Stimulated activated naive CD8-positive, alpha-beta T cell treated with anti-CD3 and anti-CD28 coated beads, Interleukin-15, Interleukin-2, amounts not matched to agents 100 U/mL and 50 U/mL, for 24 hours (primary cell): ENCODE measurements at regions not wholly inside any gene's neighbourhood (a gene's known extent, or its start where the extent isn't known, plus 50 kb on each side); places are given as distances from the start of the nearest gene placed in this dataset.
"Not testable (repeated sequence)": the region's sequence is repeated elsewhere in the genome, so short reads cannot be mapped to it uniquely, and the experiment has no call there.

Experiments
- ATAC-seq: fragments of 150-1000 bp; cut with Tn5 transposase; one replicate; pipeline ENCODE4 v1.10.0; 2021
- DNase-seq: peaks from one replicate; pipeline ENCODE4 v3.0.0; 2021

DNA sequence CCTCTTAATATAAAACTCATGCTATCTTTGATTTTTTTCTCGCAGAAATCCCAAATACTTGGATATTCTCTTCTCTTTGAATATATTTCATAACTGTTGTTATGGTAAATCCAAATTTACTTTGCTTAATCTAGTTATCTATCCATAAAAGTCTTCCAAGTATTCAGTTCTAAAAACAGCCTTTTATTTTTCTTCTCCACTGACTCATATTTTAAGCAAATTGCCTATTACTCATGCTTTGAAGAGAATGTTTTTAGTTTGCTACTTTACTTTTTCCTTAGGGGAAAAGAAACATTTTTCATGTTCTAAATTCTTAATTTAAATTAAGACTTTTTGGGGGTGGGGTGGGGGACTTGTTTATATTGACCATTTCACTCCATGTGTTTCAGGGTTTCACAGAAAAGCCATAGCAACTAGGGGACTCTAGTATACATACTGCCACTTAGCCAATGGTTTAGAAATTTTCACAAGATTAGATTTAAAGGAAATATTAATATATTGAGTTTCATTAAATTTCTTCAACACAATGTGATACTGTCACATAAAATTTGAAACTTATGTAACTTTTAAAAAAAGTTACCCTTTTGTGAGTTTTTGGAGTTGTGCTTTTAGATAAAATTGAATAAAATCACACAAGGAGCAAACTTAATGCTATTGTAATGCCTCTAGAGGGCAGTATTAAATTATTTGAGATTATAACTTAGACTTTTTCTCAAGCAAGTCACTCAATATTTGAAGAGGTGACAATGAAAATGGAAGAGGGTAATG lies 545.8 kb upstream of the ARRDC3 start:
- ATAC-seq (no peak), DNase-seq (no peak)

GRCh38 chr5:91927439-91927838 lies 544.3 kb upstream of the ARRDC3 start:
- no peak for DNase-seq
- no peak for ATAC-seq

DNA sequence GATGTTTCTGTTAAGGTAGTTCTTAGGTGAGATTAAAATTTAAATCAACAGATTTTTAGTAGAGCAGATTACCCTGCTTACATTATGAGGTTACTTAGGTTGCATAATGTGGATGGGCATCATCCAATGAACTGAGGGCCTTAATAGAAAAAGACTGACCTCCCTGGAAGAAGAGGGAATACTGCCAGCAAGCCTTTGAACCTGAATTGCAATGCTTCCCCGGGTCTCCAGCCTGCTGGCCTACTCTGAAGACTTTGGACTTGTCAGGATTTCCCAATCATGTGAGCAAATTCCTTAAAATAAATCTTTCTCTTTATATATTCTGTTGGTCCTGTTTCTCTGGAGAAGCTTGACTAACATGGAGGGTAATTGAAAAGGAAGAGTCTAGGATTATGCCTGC lies 542.1 kb upstream of the ARRDC3 start:
- ATAC-seq (no peak), DNase-seq (no peak)

- not testable (repeated sequence) for ATAC-seq
Observed at GRCh38 chr5:91917037-91917814, 534.1 kb upstream of the ARRDC3 start.

GRCh38 chr5:91910655-91911054 lies 527.5 kb upstream of the ARRDC3 start:
- DNase-seq: no peak
- no peak for ATAC-seq

More at GRCh38 chr5:91917037-91917814, 534.1 kb upstream of the ARRDC3 start:
- DNase-seq: not testable (repeated sequence)

- DNase-seq (no peak), ATAC-seq (no peak)
Observed at GRCh38 chr5:91910247-91910646, 527.1 kb upstream of the ARRDC3 start.

GRCh38 chr5:91906494-91906893 lies 523.4 kb upstream of the ARRDC3 start:
- DNase-seq (no peak), ATAC-seq (no peak)

- no peak for ATAC-seq
- DNase-seq: no peak
Observed at GRCh38 chr5:91906027-91906426, 522.9 kb upstream of the ARRDC3 start.

DNA sequence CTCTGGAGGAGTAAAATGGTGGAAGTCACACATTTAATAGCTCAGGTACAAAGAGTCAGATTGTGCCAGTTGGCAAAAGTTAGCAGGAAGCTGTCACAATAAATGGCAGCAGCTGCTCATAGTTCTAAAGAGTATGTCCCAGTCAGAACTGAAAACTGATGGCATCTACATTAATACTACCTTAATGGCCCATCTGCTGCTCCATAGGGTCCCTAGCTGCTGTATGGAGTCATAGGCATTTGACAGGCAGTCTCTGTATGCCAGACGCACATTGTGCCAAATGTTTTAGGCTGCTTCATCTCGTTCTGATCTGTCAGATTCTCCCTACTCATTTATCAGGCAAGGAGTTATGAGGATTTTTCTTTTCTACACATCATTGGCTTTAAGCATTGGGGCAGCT lies 515.8 kb upstream of the ARRDC3 start:
- ATAC-seq (no peak), DNase-seq (no peak)

GRCh38 chr5:91898019-91898418 lies 514.9 kb upstream of the ARRDC3 start:
- no peak for DNase-seq
- no peak for ATAC-seq

- ATAC-seq (no peak), DNase-seq (no peak)
Observed at GRCh38 chr5:91888810-91889209, 505.7 kb upstream of the ARRDC3 start.

DNA sequence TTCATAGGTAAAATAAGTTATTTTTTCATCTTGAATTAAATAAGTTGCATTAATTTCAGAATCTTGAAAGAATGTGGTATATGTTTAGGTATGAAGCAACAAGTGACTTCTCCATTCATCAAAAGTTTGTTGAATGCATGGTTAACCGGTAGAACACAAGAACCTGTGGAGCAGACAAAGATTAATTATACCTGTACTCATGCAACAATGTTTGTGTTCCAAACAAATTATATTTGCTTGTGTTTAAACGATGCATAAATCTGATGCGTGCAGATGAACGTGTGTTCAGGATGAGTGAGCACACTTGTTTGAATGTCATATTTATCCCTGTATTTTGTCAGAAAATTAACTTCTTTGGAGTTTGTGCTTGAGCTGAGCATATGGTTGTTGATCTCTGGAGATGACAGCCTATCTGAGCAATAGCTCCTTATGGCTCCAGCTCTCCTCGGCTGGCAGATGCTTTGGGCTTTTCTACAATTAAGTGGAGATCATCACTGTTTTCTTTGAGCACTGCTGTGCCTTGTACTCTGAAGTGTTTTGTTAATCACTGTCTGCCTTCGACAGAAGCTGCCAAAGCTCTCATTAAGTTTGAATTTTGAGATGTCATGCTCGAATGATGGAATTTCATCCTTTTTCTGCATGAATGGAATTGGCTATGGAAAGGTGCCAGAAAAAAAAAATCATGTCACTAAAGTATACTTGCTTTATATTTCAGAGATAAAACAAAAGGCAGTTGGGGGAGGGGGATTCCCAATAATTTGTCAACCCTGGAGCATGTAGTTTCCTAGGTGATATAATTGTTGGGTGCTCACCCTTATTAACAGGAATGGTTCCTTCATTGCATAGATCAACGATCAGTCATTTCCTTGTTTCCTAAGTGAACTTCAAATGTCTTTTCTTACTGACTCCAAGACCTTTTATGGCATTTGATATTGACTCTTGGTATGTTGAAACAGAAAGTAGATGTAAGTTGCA lies 502.5 kb upstream of the ARRDC3 start:
- ATAC-seq (no peak), DNase-seq (no peak)

- no peak for DNase-seq
- no peak for ATAC-seq
Observed at GRCh38 chr5:91884036-91884435, 500.9 kb upstream of the ARRDC3 start.

- DNase-seq: no peak
- ATAC-seq: no peak
Observed at GRCh38 chr5:91875196-91875779, 492.2 kb upstream of the ARRDC3 start.

GRCh38 chr5:91867799-91868198 lies 484.7 kb upstream of the ARRDC3 start:
- DNase-seq (no peak), ATAC-seq (no peak)

DNA sequence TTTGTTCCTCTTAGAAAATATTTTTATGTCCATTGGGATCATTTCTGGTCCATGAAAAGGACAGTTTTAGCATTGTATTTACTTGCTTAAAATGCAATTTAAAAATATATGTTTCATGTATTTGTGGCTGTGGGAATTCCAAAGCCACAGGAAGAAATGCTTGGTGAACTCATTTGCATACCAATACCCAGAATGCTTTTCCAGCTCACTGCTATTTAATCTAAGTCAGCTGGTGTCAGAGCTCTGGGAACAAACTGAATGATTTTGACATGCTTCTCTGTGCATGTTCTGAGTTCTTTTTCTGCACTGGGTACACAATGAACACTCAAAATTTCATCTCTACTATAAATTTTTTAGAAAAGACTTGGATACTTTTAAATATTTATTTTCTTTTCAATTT lies 482.8 kb upstream of the ARRDC3 start:
- no peak for ATAC-seq
- no peak for DNase-seq

DNA sequence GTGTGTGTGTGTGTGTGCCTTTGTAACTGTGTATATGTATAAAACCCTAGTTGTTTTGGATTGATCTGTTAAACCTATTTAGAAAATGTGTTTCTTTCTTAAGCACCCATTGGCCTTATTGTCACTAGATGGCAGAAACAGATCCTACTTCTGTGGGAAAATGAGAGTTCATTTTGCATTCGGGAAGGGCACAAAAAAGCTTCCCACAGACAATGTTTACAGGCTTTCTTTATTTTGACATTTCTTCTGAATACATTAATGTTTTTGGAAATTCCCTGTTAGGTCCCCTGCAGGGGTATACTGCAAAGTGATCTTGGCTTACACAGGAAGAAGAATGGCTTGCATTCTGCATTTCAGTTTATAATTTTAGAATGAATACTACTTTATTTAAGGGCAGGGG lies 481.8 kb upstream of the ARRDC3 start:
- ATAC-seq (no peak), DNase-seq (no peak)

- ATAC-seq (no peak), DNase-seq (no peak)
Observed at GRCh38 chr5:91851670-91852069, 468.6 kb upstream of the ARRDC3 start.

GRCh38 chr5:91850031-91850430 lies 466.9 kb upstream of the ARRDC3 start:
- DNase-seq (no peak), ATAC-seq (no peak)

DNA sequence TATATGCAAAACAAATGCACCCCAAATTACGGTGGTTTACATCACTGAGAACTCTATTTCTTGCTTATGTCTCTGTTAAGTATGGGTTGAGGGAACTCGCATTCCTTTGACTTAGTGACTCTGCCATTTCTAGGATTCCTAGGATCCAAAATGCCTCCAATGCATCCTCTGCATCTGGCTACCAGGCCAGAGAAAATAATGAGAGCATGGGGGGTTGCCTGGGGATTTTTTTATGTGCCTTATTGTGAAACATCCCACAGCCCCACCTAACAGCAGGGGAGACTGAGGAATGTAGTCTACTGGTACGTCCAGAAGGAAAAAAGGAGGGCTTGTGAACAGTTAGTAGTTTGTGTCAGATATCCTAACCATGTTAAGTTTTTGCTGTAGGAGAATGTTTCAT lies 466.0 kb upstream of the ARRDC3 start:
- DNase-seq: no peak
- no peak for ATAC-seq

GRCh38 chr5:91848453-91848852 lies 465.3 kb upstream of the ARRDC3 start:
- DNase-seq (no peak), ATAC-seq (no peak)

GRCh38 chr5:91841423-91841822 lies 458.3 kb upstream of the ARRDC3 start:
- DNase-seq (no peak), ATAC-seq (no peak)
